ENCODE measurements at regions not wholly inside any gene's neighbourhood (a gene's known extent, or its start where the extent isn't known, plus 50 kb on each side); places are given as distances from the start of the nearest gene placed in this dataset.

DNA sequence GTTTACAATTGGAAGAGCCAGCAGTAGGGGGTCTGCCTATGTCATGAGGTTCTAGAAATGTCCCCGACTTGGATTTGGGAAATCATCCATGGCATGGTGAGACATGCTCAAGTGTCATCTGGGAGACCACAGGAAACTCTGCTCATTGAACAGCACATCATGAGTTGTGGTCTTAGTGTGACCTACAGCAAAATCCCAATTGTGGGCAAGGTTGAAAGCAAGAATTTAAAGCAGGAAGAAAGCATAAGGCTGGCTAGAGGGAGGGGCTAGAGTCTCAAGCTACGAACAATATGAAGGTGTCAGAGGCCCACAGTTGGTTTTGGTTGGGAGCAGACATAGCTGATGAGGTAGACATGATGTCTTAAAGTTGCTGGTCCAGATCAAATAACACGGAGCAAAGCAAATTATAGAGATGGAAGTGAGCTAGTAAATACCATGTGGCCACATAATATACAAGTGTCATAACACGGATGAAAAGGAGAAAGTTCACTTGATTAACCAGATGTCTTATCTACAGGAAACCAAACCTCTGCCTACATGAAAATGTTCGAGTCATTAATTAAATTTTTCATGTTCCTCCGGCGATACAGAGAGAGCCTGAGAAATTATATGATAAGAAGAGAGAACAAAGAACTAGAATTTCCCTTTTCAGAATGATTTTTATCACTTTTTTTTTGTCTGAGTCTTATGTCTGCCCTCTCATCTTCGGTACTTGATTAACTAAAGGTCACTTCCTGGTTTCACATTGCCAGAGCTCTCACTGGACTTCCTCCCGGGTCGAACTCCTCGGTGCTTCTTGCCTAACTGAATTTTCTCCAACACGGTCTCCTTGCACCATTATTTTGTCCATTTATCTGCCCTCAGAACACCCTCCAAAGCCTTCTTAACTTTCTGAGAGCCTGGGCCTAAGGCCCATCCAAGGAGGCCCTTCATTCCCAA, 67.5 kb upstream of the DUSP10 start:
- no peak overlapping the region for H3K27ac ChIP-seq
- TF ChIP-seq, protein P1, sequence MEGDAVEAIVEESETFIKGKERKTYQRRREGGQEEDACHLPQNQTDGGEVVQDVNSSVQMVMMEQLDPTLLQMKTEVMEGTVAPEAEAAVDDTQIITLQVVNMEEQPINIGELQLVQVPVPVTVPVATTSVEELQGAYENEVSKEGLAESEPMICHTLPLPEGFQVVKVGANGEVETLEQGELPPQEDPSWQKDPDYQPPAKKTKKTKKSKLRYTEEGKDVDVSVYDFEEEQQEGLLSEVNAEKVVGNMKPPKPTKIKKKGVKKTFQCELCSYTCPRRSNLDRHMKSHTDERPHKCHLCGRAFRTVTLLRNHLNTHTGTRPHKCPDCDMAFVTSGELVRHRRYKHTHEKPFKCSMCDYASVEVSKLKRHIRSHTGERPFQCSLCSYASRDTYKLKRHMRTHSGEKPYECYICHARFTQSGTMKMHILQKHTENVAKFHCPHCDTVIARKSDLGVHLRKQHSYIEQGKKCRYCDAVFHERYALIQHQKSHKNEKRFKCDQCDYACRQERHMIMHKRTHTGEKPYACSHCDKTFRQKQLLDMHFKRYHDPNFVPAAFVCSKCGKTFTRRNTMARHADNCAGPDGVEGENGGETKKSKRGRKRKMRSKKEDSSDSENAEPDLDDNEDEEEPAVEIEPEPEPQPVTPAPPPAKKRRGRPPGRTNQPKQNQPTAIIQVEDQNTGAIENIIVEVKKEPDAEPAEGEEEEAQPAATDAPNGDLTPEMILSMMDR (IDR thresholded peaks at IDR 0.05; ENCODE audit: low read depth, low read length): no peak
- no peaks in the 10 kb centered on the region for H3K9me3 ChIP-seq (ENCODE audit: severe bottlenecking)
- H3K36me3 ChIP-seq: no peaks in the 10 kb centered on the region
- H3K4me3 ChIP-seq (ENCODE audit: low read depth, low read length): no peak overlapping the region
- H3K27me3 ChIP-seq (ENCODE audit: insufficient read depth, low read depth, severe bottlenecking): no peaks in the 10 kb centered on the region
- no peak for DNase-seq

DNA sequence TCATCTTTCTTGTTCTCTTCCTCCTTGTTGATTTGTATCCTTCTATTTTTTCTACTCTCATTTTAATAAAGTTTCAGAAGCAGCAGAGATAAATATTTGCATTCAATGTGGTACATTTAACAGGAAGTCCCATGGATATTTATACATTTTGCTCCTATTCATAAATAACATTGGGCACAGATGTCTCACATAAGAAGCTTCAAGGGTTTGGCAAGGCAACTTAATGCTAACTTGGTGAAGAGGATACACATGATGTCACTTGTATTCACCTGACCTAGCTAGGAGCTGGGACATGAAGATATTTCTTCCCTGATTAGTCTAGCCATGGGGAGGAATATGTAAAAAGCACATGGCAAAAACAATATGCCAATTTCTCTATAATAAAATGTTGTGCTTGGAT, 65.1 kb upstream of the DUSP10 start:
- no peak overlapping the region for H3K27ac ChIP-seq

DNA sequence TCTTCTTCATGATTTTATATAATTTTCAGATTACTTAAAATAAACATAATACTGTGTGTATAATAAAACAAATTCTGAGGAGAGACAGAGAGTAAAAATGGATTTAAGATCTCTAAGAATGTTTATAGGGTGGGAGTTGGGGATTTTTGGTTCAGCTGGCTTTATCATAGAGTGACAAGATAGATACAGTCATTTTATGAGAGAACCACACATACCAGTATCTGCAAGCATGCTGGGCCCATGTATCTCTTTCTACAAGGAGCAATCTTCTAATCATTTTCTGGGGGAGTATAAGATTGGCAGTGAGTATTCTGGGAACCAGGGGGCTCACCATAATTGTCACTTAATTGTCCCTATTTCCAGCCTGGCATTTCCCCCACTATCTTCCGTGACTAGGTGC, 64.3 kb upstream of the DUSP10 start:
- TF ChIP-seq, protein P1 (IDR thresholded peaks at IDR 0.05; ENCODE audit: low read depth, low read length): no peak
- Histone ChIP-seq H3K4me3 (ENCODE audit: low read depth, low read length) (no peak overlapping the region), H3K27me3 (ENCODE audit: insufficient read depth, low read depth, severe bottlenecking) (no peaks in the 10 kb centered on the region), H3K27ac (no peak overlapping the region), H3K9me3 (ENCODE audit: severe bottlenecking) (no peaks in the 10 kb centered on the region), H3K36me3 (no peaks in the 10 kb centered on the region)
- no peak for DNase-seq

More for the DNA sequence above, 65.1 kb upstream of the DUSP10 start:
- TF ChIP-seq, protein P1 (IDR thresholded peaks at IDR 0.05; ENCODE audit: low read depth, low read length): no peak
- no peak overlapping the region for H3K4me3 ChIP-seq (ENCODE audit: low read depth, low read length)
- no peaks in the 10 kb centered on the region for H3K36me3 ChIP-seq
- no peaks in the 10 kb centered on the region for H3K9me3 ChIP-seq (ENCODE audit: severe bottlenecking)
- H3K27me3 ChIP-seq (ENCODE audit: insufficient read depth, low read depth, severe bottlenecking): no peaks in the 10 kb centered on the region
- DNase-seq: no peak

DNA sequence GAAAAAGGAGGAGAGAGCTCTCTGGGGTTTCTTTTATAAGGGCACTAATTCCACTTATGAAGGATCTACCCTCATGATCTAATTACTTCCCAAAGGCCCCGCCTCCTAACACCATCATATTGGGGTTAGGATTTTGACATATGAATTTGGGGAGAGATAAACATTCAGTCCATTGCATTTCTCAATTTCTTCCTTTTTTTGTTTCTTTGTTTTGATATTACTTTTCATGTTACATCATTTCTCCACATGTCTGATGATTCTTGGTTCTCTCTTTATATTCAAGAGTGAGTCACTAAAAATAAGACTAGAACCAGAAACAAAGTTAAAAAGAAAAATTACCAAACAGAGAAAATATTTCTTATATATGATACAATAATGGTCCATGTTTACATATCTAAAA, 63.2 kb upstream of the DUSP10 start:
- TF ChIP-seq, protein P1 (IDR thresholded peaks at IDR 0.05; ENCODE audit: low read depth, low read length): no peak
- Histone ChIP-seq H3K9me3 (ENCODE audit: severe bottlenecking) (no peaks in the 10 kb centered on the region), H3K36me3 (no peaks in the 10 kb centered on the region), H3K4me3 (ENCODE audit: low read depth, low read length) (no peak overlapping the region), H3K27ac (no peak overlapping the region), H3K27me3 (ENCODE audit: insufficient read depth, low read depth, severe bottlenecking) (no peaks in the 10 kb centered on the region)
- no peak for DNase-seq

DNA sequence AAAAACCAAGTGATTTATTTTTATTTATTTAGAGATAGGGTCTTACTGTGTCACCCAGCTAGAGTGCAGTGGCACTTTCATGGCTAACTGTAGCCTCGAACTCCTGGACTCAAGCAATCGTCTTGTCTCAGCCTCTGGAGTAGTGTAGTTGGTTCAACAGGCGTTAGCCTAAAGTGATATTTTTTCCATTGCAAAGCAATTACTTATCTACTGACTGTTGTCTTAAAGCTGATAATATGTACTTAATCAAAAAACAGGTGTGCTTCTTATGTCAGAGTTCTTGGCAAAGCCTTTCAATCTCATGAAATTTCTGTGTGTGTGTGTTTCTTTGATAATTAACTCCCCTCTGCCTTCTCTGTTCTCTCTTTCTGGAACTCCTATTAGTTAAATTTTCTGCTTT, 62.4 kb upstream of the DUSP10 start:
- Histone ChIP-seq H3K4me3 (ENCODE audit: low read depth, low read length) (no peak overlapping the region), H3K36me3 (no peaks in the 10 kb centered on the region), H3K27ac (no peak overlapping the region), H3K9me3 (ENCODE audit: severe bottlenecking) (no peaks in the 10 kb centered on the region), H3K27me3 (ENCODE audit: insufficient read depth, low read depth, severe bottlenecking) (no peaks in the 10 kb centered on the region)
- no peak for DNase-seq
- TF ChIP-seq, protein P1 (IDR thresholded peaks at IDR 0.05; ENCODE audit: low read depth, low read length): no peak
